DMS 273 treated with DMSO at 0.1 percent for 48 hours (cell line): ENCODE measurements at regions not wholly inside any gene's neighbourhood (a gene's known extent, or its start where the extent isn't known, plus 50 kb on each side); places are given as distances from the start of the nearest gene placed in this dataset.
"Not testable (repeated sequence)": the region's sequence is repeated elsewhere in the genome, so short reads cannot be mapped to it uniquely, and the experiment has no call there.

ENCODE experiments used
- DNase-seq: peaks from one replicate; lab custom pipeline; 2025; lab: John Stamatoyannopoulos, UW

- no peak for DNase-seq
Observed at GRCh38 chr2:235105821-235106359, 154.1 kb downstream of the SH3BP4 start.

GRCh38 chr2:235106874-235107639, 155.2 kb downstream of the SH3BP4 start:
- DNase-seq, result peak; percentile 3

- DNase-seq, result no peak
Observed at GRCh38 chr2:235107640-235107951, 155.8 kb downstream of the SH3BP4 start.

- not testable (repeated sequence) for DNase-seq
Observed at GRCh38 chr2:235109561-235109960, 157.7 kb downstream of the SH3BP4 start.

GRCh38 chr2:235112365-235112764, 160.5 kb downstream of the SH3BP4 start:
- no peak for DNase-seq

- no peak for DNase-seq
Observed at GRCh38 chr2:235113854-235114253, 162.0 kb downstream of the SH3BP4 start.

GRCh38 chr2:235114286-235114685, 162.5 kb downstream of the SH3BP4 start:
- no peak for DNase-seq

- no peak for DNase-seq
Observed at GRCh38 chr2:235115521-235115920, 163.7 kb downstream of the SH3BP4 start.

GRCh38 chr2:235116885-235117492, 165.2 kb downstream of the SH3BP4 start:
- no peak for DNase-seq

- no peak for DNase-seq
Observed at GRCh38 chr2:235126768-235127167, 175.0 kb downstream of the SH3BP4 start.

- no peak for DNase-seq
Observed at GRCh38 chr2:235127931-235128330, 176.1 kb downstream of the SH3BP4 start.

- no peak for DNase-seq
Observed at GRCh38 chr2:235129850-235130249, 178.0 kb downstream of the SH3BP4 start.

GRCh38 chr2:235131334-235132305, 179.8 kb downstream of the SH3BP4 start:
- no peak for DNase-seq

- DNase-seq, result no peak
Observed at GRCh38 chr2:235132651-235133050, 180.8 kb downstream of the SH3BP4 start.

- no peak for DNase-seq
Observed at GRCh38 chr2:235133837-235134236, 182.0 kb downstream of the SH3BP4 start.

GRCh38 chr2:235134420-235134819, 182.6 kb downstream of the SH3BP4 start:
- no peak for DNase-seq

- DNase-seq, result no peak
Observed at GRCh38 chr2:235135195-235135965, 183.6 kb downstream of the SH3BP4 start.

- DNase-seq, result peak; percentile 15
Observed at GRCh38 chr2:235135990-235136561, 184.3 kb downstream of the SH3BP4 start.

- no peak for DNase-seq
Observed at GRCh38 chr2:235138339-235138738, 186.5 kb downstream of the SH3BP4 start.

- DNase-seq, result no peak
Observed at GRCh38 chr2:235139956-235140800, 188.4 kb downstream of the SH3BP4 start.

GRCh38 chr2:235140801-235141081, 188.9 kb downstream of the SH3BP4 start:
- no peak for DNase-seq
